Stimulated activated CD4-positive, alpha-beta T cell treated with anti-CD3 and anti-CD28 coated beads, Interleukin-15, amount 100 ng/mL, for 48 hours (primary cell): ENCODE measurements at regions not wholly inside any gene's neighbourhood (a gene's known extent, or its start where the extent isn't known, plus 50 kb on each side); places are given as distances from the start of the nearest gene placed in this dataset.

Experiments used
- DNase-seq, 2 donors: peaks; one replicate each; pipeline ENCODE4 v3.0.0-alpha.2; 2020; ENCODE audit warnings: low read depth in 2 of 2

GRCh38 chr10:84783909-84784308, 455.5 kb downstream of the CCSER2 start:
- DNase-seq, result no peak

DNA sequence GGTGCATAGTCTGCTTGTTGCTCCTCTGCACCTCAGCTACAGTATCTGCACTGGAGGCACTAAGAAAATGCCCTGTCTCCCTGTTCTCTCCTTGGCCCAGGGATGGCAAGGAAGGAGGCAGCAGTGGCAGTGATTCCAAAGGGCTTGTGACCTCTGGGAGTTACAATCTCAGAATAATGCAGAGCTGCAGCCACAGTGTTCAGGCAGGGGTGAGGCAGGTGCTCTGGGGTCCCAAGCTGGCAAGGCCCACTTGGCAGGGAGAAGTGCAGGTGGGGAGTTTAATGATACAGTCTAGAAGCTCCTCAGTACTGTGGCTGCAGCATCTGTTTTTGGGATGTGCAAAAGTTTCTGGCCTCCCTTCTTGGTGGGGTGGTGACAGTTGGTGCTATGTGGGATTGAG, 456.4 kb downstream of the CCSER2 start:
- no peak for DNase-seq

GRCh38 chr10:84789026-84789425, 460.6 kb downstream of the CCSER2 start:
- no peak for DNase-seq

DNA sequence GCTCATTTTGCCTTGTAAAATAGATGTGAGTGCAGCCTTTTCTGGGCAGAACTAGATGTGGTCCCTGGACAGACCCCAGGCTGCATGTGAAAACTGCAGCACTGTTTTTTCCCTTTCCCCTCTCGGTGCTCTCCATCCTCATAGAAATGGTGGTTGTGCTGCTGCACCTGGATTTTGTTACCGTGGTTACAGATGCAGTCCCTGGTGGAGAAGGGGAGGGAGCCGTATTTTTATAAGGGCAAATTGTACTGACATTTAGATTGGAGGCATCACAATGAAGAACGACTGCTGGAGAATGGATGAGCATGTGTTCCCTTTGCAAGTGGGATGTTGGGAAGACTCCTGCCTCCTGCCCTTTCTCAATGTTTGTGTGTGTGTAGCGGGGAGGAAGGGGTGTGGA, 469.9 kb downstream of the CCSER2 start:
- DNase-seq, result no peak

- no peak for DNase-seq
Observed at GRCh38 chr10:84801156-84801555, 472.8 kb downstream of the CCSER2 start.

- no peak for DNase-seq
Observed at GRCh38 chr10:84801916-84802315, 473.5 kb downstream of the CCSER2 start.

GRCh38 chr10:84805149-84805548, 476.8 kb downstream of the CCSER2 start:
- DNase-seq, result no peak

- no peak for DNase-seq
Observed at GRCh38 chr10:84811113-84811512, 482.7 kb downstream of the CCSER2 start.

DNA sequence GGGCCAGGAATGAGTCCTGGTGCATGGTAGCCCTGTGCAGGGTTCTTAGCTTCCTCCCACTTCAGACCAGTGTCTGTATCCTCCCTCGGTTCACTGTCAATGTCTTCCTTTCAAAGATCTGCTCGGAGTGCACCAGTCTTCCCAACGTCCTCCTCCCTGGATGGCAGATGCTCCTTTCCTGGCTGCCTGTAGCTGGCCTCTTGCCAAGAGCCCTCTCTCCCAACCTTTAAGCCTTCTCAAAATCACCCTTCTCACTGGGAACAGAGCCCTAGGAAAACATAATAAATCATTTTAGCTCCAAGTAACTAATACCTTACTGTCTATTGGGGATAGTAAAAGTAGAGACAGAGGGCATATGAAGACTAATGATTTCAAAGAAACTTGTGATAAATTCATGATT, 490.6 kb downstream of the CCSER2 start:
- DNase-seq, result no peak

DNA sequence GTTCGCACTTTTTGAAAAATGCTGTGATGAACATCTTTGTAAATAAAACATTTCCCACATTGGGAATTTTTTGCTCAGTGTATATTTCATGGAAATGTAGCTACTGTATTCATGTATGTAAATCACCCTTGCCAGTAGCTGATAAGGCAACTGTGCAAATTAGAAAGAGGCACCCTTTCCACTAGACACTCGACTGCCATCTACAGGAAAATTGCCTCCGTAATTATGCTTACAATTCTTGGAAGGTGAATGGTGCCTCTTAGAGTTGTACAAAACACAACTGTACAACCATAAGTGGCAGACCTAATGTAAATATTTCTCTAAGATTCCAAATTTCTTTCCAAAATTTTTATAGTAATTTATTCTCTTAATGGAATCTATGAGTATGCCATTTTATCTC, 491.7 kb downstream of the CCSER2 start:
- DNase-seq, result no peak

GRCh38 chr10:84820596-84820995, 492.2 kb downstream of the CCSER2 start:
- DNase-seq, result no peak

DNA sequence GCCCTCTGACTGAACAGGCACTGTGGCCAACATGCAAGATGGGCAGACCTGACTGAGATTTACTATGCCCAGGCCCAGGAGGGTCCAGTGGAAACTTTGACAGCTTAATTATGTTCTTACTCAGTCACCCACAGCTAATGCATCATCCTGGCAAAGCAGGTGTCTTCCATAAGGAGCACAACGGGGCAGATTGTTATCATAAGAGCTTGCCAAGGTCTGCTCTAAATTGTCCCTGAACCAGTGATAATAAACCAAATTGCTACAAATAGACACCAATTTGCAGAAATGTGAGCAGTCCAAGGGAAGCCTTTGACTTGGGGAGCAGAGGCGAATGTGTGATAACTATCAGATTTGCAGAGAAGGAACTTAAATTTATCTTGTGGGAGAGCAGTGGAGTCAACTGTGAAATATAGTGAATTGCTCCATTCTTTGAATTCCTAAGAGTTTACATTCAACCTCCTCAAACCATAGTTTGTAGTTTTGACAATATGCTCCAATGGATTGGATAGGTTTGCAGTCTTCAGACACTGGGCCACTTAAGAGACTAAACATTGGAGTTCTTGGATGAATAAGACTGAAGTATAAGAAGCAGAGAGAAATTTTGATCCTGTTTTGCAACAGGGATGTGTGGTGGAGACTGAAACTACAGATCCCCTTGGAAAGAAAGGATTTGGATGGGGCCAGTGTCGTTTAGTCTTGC, 494.7 kb downstream of the CCSER2 start:
- no peak for DNase-seq

GRCh38 chr10:84824525-84824924, 496.1 kb downstream of the CCSER2 start:
- no peak for DNase-seq

DNA sequence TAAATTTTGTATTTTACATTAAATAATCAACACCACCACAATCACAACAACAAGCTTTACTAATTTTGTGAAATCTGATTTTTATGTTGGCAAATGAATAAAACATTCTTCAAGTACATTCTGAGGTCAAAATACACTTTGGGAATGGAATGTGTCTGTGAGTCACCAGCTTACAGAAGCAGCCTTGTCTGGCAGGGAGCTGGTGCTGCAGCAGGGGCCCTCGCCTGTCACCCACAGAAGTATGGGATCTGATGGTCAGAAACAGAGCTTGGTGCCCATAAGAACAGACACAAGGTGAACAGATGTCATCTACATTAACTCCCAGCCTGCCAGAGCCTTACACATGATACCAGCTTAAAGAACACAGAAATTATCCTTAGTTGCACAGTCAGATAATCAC, 496.9 kb downstream of the CCSER2 start:
- no peak for DNase-seq

DNA sequence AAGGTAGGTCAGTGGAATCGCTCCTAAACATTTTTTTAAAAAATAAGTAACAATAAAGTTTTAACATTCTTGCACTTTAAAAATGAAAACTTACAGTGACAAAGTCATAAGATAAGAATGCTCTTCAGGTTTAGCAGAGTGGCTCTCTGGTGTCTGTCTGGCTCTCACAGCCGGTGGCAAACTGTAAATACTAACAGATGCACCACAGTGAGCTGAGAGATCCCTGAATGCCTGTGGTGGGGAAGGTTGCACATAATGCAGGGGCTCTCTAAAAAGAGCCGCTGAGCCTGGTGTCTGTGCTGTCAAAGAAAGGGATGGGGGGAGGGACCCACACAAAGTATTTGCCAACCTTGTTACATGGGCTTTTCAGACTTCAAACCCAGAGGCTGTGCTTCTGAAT, 498.3 kb downstream of the CCSER2 start:
- DNase-seq, result no peak

- no peak for DNase-seq
Observed at GRCh38 chr10:84829131-84829530, 500.7 kb downstream of the CCSER2 start.

DNA sequence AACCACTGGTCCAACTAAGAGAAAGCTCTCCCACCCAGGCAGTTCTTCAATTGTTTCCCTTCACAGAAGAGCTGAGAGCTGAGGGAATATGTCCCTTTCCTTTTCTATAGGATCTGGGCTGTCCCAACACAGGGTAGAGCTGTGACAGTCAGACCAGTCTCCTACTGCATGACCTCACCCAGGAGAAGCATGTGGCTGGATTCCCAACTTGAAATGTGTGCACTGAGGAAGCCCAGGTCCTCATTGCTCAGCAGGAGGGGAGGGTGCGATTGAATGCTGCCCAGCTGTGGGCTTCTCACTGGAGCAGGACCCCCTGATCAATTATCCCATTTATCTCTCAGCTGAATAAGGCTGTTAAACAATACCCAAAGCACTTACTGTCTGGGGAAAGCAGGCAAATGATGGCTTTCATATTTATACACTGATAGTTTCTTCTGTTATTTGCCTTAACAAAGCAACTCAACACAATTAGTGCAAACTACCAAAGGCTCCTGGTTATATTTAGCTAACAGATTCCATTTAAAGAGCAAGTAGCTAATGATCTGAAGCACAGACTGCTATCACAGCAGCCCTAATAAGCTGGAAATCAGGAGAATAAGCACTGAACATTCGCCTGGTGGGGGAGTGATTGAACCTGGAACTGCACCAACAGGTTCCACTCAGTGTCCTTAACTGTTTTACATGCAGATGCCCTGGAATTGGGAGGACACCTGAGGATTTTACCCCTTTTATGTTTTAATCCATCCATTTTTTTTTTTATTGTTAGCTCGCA, 508.8 kb downstream of the CCSER2 start:
- DNase-seq, result no peak

DNA sequence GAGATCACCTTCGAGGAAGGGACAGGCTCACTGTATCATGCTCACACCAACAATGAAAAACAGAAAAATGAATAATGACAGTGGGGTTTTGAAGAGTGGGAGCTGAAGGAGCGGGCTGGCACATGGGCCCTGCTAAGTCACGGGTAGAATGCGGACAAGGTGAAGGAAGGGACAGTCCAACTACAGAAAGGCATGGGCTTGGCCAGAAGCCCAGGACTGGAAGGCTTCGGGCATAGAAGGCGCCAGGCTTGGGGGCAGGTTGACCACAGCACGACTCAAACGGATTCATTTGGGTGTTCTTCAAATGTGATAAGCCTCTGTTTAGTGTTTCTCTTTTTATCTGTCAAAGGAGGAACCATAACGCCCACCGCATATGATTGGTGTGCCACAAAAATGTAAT, 509.5 kb downstream of the CCSER2 start:
- DNase-seq, result no peak

GRCh38 chr10:84838851-84839250, 510.5 kb downstream of the CCSER2 start:
- no peak for DNase-seq

GRCh38 chr10:84842593-84842992, 514.2 kb downstream of the CCSER2 start:
- DNase-seq, result no peak

GRCh38 chr10:84844461-84844860, 516.1 kb downstream of the CCSER2 start:
- no peak for DNase-seq

DNA sequence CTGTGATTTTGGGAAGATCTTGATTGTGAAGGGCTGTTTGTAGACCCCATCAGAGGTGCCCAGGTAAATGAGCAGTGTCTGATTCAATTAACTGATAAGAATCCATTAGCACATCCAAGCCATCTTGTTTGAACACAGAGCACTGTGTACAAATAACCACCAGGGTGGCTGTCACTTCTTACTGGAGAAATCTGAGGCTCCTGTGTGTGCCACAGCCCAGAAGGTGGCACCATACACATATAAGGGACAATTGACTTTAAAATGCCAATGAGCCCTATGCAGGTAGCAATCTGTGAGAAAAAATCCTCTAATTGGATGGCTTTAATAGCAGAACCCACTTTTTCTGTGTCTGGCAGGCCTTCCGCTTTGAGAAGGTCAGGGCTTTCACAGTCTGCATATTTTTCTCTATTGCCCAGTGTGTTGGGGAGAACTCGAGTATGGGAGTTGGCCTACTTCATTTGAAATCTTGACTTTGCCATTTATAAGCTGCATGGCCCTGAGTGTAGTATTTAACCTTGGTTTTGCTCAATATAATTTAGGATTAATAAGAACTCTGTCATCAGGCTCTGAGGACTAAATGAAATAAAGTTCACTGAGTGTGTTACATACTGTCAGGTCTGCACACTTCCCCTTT, 517.4 kb downstream of the CCSER2 start:
- no peak for DNase-seq
